GM03348 (cell line): ENCODE measurements at regions not wholly inside any gene's neighbourhood (a gene's known extent, or its start where the extent isn't known, plus 50 kb on each side); places are given as distances from the start of the nearest gene placed in this dataset.

Experiments
- DNase-seq: peaks from one replicate; pipeline ENCODE4 v3.0.0; 2012; ENCODE audit warnings: low spot score

DNA sequence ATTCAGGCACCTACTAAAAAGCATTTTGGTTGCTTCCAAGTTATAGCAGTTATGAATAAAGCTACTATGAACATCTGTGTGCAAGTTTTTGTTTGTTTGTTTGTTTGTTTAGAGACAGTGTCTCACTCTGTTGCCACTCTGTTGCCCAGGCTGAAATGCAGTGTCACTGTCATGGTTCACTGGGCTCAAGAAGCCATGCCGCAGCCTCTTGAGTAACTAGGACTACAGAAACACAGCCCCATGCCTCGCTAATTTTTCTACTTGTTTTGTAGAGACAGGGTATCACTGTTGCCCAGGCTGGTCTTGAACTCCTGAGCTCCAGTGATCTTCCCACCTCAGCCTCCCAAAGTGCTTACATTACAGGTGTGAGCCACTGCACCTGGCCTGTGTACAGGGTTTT lies 795.9 kb downstream of the EPHA7 start:
- no peak for DNase-seq

DNA sequence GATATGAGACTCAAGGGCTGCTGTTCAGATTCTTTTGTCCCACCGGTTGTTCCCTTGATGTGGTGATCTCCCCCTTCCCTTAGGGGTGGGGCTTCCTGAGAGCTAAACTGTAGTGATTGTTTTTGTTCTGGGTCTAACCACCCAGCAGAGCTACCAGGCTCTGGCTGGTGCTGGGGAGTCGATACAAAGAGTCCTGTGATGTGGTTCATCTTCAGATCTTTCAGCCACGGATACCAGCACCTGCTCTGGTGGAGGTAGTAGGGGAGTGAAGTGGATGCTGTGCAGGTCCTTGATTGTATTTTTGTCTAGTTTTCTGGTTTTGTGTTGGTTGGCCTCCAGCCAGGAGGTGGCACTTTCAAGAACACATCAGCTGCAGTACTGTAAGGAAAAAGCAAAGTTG lies 801.6 kb downstream of the EPHA7 start:
- no peak for DNase-seq

DNA sequence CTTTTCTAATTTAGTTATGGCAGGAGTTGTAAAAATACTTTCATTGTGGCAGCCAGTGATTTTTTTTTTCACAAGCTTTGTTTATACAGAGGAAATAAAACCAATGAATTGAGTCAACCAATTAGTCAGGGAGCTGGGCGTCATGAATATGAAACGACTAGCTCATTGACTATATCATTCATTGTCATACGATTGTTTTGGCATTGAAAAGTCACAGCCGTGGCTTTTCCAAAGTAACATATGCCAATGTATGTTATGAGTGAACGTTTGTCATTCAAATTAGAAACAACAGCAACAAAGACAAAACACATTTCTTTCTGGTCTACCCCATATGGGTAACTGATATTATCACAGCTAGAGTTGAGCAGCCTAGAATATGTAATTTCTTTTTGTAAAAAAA lies 810.6 kb downstream of the EPHA7 start:
- DNase-seq, result no peak

DNA sequence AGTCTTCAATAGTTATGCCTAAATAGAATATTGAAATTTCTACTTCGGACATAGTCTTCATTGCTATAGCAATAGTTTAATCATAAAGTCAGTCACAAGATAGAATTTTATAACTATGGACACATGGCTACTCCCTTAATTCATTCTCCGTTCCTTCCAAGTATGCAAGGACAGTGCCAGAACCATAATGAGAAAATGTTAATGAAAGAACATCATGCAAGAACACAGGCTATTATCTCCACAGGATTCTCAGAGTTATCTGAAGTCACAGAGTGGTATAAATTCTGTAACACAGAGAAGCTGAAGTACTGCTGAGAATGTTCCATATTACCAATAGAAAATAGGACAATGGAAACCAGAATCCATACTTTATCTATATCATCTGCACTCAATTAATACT lies 826.2 kb downstream of the EPHA7 start:
- DNase-seq, result no peak

DNA sequence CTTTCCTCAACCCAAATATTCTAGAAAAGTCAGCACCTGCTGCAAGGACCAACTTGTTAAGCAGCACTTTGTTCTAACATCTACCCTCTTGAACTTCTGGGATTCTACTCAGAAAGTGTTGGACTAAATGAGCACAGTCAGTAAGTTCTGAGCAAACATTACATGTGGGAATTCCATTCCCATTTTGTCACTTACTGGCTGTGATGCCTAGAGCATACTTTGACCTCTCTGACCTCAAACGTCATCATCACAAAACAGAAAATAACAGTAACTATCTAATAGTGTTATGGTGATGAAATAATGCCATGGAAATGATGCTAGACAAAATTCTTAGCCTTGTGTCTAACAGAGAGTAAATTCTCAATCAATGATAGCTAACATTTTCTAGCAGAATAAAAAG lies 829.4 kb downstream of the EPHA7 start:
- no peak for DNase-seq

DNA sequence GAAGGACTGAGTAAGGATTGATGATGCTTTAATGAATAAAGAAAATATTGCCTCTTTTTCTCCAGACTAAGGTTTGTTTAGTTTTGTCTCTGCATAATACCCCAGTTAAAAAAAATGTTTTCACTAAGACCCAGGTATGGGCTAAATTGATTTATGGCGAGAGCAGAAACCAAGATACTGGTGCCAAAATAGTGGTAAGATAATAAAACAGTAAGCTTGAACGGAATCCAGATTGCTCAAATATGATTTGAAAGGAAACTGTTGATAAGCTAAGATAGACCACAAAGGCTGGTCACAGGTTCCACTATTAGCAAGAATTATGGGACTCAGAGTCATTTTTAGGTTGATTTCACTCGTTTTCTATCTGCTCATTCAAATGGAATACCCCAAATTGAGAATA lies 831.2 kb downstream of the EPHA7 start:
- DNase-seq, result no peak

DNA sequence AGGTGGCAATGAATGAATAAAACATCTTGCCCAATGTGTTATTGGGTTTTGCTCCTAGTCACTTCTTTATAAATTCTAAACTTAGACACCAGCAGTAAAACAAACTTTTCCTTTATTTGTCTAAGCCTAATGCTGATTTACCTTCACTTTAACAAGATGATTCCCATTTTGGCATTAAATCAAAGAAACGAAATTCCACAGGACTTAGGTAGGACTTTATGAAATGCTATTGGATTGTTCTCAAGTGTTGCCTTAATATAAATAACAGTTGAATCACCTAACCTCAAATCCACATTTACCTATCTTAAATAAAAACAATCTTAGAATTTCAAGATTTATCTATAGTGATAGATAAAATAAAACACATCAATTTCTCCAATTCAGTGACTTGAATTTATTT lies 831.8 kb downstream of the EPHA7 start:
- DNase-seq, result no peak

DNA sequence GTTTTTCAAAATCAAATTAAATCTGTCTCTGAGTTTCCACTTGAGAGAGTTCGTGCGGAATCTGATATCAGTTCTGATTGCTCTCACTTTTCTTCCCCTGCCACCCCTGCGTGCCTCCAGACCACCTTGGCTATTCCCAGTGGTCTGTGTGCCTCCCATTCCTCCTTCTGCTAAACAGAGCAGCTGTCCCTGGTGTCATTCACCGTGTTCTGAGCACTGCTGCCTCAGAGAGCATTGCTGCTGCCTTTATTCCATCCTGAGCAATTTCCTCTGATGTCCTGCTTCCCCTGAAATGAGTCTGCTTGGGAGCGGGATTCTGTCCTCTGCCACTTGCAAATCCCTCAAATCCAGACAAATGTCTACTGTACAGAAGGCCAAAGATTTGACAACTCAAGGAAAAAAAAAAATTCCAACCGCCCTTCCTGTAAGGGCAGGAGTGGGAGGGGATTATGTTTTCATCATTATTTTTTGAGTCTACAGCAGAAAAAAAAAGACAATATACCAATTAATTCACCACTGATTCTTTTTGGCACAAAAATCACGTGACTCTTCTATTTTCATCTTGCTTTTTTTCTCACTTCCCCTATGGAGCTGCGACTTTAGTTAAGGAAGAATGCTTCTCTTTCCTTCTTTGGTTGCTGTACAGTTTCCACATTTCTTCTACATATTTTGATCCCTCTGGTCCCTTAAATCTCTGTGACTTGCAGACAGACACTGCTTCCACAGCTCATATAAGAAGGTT lies 833.0 kb downstream of the EPHA7 start:
- no peak for DNase-seq

DNA sequence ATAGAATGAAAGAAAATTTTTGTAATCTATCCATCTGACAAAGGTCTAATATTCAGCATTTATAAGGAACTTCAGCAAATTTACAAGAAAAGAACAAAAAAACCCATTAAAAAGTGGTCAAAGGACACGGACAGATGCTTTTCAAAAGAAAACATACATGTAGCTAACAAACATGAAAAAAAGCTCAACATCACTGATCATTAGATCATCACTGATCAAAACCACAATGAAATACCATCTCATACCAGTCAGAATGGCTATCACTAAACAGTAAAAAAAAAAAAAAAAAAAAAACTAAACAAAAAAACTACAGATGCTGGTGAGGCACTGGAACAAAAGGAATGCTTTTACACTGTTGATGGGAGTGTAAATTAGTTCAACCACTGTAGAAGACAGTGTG lies 837.1 kb downstream of the EPHA7 start:
- DNase-seq, result no peak

DNA sequence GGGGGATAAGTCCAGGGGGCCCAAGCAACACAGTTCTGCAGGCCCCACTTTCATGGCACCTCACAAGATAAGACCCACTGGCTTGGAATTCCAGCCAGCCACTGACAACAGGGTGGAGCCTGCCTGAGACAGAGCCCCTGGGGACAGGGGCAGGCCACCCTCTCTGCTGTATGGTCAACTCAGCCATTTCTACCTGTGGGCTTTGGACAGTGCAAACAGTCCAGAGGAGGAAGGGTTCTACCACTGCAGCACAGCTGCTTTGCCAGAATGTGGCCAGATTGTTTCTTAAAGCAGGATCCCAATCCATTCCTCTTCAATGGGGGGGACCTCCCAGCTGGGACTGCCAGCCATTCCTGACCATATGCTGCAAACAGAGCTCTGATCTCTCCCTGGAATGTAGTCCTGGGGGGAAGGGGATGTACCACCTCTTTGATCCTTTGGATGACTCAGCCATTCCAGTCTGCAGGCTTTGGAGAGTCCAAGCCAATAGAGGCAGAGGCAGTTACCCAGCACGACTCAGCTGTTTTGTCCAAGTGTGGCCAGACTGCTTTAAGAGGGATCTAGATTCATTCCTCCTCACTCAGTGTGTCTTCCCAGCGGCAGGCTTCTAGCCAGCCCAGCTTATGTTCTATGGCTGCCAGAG lies 842.2 kb downstream of the EPHA7 start:
- no peak for DNase-seq

DNA sequence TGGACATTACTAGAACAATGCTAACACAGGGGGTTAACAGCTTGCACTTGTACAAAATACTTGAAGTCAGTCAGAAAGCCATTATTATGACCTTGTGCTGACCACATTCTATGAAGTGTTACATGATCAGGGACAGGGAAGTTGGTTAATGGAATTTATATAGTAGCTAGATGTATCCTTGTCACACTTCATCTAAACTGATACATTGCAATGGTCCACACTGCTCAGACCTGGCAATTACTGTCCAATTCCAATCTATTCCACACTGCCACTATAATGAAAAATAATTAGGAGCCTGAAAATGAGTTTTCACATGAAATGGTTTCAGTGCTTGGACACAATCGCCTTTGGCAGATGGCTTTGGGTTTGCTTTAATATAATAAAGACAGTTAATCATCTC lies 850.8 kb downstream of the EPHA7 start:
- DNase-seq, result no peak

DNA sequence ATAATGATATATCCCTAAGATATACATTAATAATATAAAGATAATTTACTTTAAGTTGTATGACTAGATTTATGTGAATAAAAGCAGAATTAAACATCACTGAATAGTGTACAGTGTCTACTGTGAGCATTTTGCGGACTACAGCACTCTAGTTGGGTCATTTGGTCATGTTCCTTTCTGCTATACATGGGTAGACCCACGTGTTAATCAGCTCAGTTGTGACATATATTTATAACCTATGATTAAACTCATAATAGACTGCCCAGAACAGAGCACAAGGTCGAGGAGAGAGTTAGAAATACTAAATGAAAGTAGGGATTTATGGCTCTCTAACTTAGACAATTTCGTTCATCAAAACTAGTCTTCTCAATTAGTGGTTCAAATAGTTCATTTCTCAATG lies 852.7 kb downstream of the EPHA7 start:
- DNase-seq, result no peak

DNA sequence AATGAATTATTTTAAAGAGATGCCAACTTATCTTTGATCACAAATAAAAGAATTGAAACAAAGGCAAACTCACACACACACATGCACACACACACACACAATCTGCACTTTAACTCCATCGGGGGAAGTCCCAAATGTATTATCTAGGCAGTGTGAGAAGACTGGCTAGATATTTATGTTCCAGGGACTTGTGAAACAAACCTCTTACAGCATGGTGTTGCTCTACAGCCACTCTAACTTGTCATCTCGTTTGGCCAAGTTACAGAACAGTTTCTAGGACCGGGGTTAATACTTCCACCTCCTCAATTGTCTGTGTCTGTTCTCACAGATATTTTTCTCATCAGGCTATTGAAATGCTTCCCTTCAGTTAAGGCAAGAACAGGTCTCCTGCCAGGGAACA lies 855.0 kb downstream of the EPHA7 start:
- DNase-seq, result no peak

DNA sequence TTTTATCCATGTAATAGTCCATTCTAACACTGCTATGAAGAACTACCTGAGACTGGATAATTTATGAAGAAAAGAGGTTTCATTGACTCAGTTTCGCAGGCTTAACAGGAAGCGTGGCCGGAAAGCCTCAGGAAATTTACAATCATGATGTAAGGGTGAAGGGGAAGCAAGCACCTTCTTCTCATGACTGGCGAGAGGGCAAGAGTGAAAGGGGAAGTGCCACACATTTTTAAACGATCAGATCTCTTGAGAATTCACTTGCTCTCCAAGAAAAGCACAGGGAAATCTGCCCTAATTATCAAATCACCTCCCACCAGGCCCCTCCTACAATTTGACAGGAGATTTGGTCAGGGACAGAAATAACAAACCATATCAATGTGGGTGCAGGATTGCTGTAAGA lies 859.7 kb downstream of the EPHA7 start:
- DNase-seq, result no peak

DNA sequence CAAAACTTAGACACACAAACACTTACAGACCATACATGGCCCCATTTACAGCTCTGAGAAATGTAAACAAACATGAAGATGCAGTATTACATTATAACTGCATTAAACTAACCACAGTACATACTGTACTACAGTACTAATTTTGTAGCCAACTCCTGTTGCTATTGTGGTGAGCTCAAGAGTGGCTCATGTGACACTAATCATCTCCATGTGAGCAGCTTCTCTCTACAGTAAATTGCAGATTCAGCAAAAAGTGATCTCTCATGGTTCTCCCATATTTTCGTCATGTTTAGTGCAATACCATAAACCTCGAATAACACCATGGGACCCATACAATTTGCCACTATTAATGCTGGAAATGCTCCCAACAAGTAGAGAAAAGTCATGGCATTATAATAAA lies 860.4 kb downstream of the EPHA7 start:
- no peak for DNase-seq

DNA sequence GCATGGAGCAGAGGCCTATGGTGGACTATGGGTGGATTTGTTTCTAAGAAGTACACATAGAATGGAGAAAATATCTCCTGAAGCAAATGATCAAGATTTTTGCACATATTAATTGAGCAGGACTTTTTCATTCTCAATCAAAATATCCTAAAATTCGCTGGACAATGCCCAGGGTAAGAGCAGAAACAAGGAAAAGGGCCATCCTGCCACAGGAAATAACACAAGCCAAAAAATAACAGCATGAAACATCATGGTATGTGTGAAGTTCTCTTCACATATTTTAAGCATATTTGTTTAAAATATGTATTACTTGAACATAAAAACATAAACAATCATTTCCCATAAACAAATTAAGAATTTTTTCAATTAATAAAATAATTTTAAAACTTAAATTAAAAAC lies 868.9 kb downstream of the EPHA7 start:
- DNase-seq, result no peak

DNA sequence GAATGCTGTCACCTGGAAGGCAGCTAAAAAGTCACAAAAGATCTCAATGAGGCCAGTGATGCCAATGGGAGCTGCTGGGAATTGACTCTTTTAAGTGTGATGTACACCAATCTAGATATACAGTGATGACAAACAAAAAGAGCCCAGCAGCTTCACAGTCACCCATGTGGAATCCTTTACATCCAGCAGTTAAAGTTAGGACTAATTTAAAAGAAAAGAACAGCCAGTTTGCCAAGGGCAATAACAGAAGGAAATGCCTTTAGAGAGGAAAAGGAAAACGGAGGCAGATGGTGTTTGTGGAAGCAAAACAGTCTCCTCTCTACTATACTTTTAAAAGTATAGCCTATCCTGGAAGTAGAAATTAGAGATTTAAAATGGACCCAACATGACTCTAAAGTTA lies 873.5 kb downstream of the EPHA7 start:
- no peak for DNase-seq

DNA sequence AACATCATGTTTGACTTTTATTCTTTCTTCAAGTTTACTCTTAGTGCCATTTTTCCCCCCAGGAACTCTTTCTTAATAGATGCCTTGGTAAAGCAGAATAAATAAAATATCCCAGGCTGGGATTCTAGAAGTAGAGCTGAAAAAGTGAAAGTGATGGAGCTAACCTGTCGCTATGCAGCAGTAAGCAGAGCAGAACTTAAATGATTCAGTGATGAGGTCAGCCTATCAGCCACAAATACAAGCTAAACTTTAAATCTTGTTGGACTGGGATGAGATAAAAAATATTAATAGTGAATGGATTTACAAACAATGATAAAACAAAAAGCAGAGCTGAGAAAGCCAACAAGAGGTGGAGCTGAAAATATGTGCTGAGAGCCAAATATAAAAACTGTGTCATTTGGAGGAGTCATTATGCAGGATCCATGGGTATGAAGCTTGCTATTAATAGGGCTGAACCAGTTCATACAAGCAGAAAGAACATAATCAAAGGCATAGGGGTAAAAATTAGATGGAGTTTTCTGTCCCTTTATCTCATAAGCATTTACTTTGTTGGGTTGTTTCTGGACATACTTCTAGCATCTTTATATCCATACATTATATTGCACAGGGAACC lies 877.8 kb downstream of the EPHA7 start:
- no peak for DNase-seq

DNA sequence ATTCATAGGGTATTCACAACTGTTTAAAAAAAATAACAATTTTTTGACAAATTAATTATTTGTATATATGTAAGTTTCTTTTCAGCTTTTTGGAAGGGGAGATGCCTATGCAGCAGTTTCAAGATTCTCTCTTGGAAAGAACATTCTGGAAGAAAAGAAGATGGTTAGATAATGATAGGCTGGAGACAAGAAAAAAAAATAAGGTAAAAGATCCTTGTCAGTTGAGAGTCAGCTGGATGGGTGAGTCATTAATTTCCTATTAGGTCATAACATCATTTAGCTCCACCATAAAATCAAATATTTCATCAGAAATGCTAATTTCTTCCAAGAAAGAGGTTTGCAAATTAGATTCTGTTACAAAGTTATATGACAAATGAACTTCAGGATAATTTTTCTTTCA lies 880.4 kb downstream of the EPHA7 start:
- DNase-seq, result no peak

DNA sequence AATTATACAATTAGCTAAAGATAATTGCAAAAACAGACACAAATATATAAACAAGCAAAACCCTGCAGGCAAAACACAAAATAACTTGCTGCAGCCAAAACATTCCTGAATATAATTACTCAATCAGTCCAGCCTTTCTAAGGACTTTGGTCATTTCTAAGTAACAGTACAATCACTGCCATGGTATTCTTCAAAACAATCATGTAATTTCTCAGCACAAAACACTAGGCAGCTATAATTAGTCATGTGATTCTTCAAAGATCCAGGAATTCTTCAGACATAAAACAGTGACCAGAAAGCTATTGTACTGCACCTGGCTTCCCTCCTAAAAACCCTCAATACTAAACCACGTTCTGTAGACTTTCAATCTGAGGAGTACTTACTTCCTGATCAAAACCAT lies 881.1 kb downstream of the EPHA7 start:
- DNase-seq, result no peak

DNA sequence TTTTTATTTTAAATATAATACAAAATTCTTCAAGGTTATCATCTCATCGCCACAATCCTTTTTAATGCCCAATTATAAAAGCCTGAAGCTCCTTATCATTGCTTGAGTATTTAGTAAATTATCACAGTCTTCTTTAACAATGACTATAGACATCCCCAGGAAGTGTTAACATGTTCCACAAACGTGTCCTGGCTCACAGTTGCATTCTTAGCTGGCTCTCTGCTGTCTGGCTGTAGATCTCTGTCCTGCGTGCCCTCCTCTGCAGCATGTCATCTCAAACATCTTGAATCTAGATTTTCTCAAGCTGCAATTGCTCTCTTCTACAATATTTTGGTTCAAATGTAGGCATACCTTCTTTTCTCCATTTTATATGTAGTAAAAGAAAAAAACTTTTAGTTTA lies 885.2 kb downstream of the EPHA7 start:
- no peak for DNase-seq

DNA sequence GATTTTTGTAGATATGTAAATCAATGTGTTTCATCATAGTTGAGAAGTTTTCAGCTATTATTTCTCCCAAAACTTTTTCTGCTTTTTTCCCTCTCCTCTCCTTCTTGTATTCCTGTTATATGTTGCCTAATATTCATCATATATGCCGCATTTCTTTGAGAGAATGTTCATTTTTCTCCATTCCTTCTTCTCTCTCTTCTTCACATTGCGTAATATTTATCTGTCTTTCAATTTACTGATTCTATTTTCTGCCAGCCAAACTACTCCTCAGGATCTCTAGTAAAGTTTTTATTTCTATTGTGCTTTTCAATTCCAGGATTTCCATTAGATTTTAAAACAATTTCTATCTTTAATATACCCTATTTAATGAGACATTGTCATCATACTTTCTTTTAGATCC lies 896.8 kb downstream of the EPHA7 start:
- DNase-seq, result no peak

DNA sequence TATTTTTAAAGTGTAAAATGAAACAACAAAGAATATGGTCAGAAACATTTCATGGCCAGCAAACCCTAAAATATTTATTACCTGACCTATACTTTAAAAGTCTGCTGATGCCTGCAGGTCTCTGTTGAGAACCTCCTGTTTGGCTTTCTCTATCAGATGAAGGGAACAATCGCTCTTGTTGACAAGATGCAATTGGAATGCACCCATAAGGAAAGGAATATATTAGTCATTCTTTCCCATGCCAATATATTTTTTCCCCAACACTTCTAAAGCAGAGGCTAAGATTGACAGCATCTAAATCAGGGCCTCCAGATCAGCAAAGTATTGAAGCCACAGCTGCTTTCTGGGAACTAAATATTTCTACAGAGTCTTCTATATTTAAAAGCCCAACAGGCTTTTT lies 897.8 kb downstream of the EPHA7 start:
- no peak for DNase-seq

DNA sequence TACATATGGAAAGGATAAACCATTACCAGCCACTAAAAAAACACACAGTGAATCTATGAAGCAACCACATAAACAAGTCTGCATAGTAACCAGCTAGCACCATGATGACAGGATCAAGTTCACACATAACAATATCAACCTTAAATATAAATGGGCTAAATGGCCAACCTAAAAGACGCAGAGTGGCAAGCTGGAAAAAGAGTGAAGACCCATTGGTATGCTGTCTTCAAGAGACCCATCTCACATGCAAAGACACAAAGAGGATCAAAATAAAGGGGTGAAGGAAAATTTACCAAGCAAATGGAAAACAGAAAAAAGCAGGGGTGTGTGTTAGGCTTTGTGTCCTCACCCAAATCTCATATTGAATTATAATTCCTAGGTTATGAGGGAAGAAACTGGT lies 909.2 kb downstream of the EPHA7 start:
- DNase-seq, result no peak
